ENCODE measurements at regions not wholly inside any gene's neighbourhood (a gene's known extent, or its start where the extent isn't known, plus 50 kb on each side); places are given as distances from the start of the nearest gene placed in this dataset.

- no peak for DNase-seq (ENCODE audit: low read depth in 2 of 2)
Observed at GRCh38 chr22:48551061-48551460, 1276.6 kb downstream of the BRD1 start.

GRCh38 chr22:48548391-48548790, 1279.3 kb downstream of the BRD1 start:
- DNase-seq (ENCODE audit: low read depth in 2 of 2), result no peak

GRCh38 chr22:48547971-48548370, 1279.7 kb downstream of the BRD1 start:
- DNase-seq (ENCODE audit: low read depth in 2 of 2), result no peak

GRCh38 chr22:48546653-48547424, 1280.8 kb downstream of the BRD1 start:
- DNase-seq (ENCODE audit: low read depth in 2 of 2), result no peak

GRCh38 chr22:48545987-48546386, 1281.7 kb downstream of the BRD1 start:
- DNase-seq (ENCODE audit: low read depth in 2 of 2), result no peak

GRCh38 chr22:48541401-48542098, 1286.1 kb downstream of the BRD1 start:
- no peak for DNase-seq (ENCODE audit: low read depth in 2 of 2)

- DNase-seq (ENCODE audit: low read depth in 2 of 2), result no peak
Observed at GRCh38 chr22:48539261-48539660, 1288.4 kb downstream of the BRD1 start.

GRCh38 chr22:48538291-48538820, 1289.3 kb downstream of the BRD1 start:
- DNase-seq (ENCODE audit: low read depth in 2 of 2), result no peak

- no peak for DNase-seq (ENCODE audit: low read depth in 2 of 2)
Observed at GRCh38 chr22:48537343-48537680, 1290.4 kb downstream of the BRD1 start.

- DNase-seq (ENCODE audit: low read depth in 2 of 2), result no peak
Observed at GRCh38 chr22:48536541-48537342, 1290.9 kb downstream of the BRD1 start.

GRCh38 chr22:48535868-48536540, 1291.7 kb downstream of the BRD1 start:
- DNase-seq (ENCODE audit: low read depth in 2 of 2), result no peak

- no peak for DNase-seq (ENCODE audit: low read depth in 2 of 2)
Observed at GRCh38 chr22:48534395-48534958, 1293.2 kb downstream of the BRD1 start.

GRCh38 chr22:48532986-48533385, 1294.7 kb downstream of the BRD1 start:
- DNase-seq (ENCODE audit: low read depth in 2 of 2), result no peak

GRCh38 chr22:48531761-48532435, 1295.8 kb downstream of the BRD1 start:
- no peak for DNase-seq (ENCODE audit: low read depth in 2 of 2)

- DNase-seq (ENCODE audit: low read depth in 2 of 2), result no peak
Observed at GRCh38 chr22:48531108-48531507, 1296.6 kb downstream of the BRD1 start.

- no peak for DNase-seq (ENCODE audit: low read depth in 2 of 2)
Observed at GRCh38 chr22:48530666-48531065, 1297.0 kb downstream of the BRD1 start.

GRCh38 chr22:48528221-48528915, 1299.3 kb downstream of the BRD1 start:
- no peak for DNase-seq (ENCODE audit: low read depth in 2 of 2)

- DNase-seq (ENCODE audit: low read depth in 2 of 2), result no peak
Observed at GRCh38 chr22:48523761-48524160, 1303.9 kb downstream of the BRD1 start.

- DNase-seq (ENCODE audit: low read depth in 2 of 2), result no peak
Observed at GRCh38 chr22:48523091-48523490, 1304.6 kb downstream of the BRD1 start.

GRCh38 chr22:48522271-48522670, 1305.4 kb downstream of the BRD1 start:
- no peak for DNase-seq (ENCODE audit: low read depth in 2 of 2)

All from dermis microvascular lymphatic vessel endothelial cell (primary cell).